ENCODE measurements at regions not wholly inside any gene's neighbourhood (a gene's known extent, or its start where the extent isn't known, plus 50 kb on each side); places are given as distances from the start of the nearest gene placed in this dataset.

DNA sequence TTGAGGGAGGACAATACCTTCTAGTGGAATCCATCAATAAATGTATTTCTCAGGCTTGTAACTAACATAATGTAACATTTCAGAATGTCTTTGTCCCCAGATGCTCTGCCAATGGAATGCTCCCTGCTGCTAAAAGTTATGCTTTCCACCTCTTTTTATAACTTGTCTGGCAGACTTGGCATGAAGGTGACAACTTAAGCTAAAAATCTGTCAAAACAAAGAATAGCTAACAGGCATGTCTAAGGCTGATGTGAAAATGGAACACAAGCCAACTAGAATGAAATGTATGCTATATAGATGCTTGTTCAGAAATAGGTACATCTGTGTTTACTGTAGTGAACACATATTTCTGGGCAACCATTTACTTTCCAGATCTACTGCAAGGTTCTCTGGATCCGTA, 467.9 kb downstream of the MRPL39 start:
- Histone ChIP-seq H3K4me2 (no peak overlapping the region), H3K4me1 (no peaks in the 10 kb centered on the region), H3K9me3 (no peaks in the 10 kb centered on the region), H3K27ac (no peak overlapping the region), H3K4me3 (no peak overlapping the region)
- DNase-seq (ENCODE audit: low read depth in 1 of 2, low spot score in 1 of 2): no peak
- FAIRE-seq: no peak
- CTCF ChIA-PET: no interaction called here
- POLR2A ChIA-PET: no interaction called here
- WGBS (ENCODE audit: missing lambda C conversion rate): 6% methylated on average over 1 of the region's 1 CpG
- TF ChIP-seq NFE2L2 (conservative IDR thresholded peaks at IDR 0.05; ENCODE audit: low read length) (no peak), MAZ (IDR thresholded peaks at IDR 0.05; ENCODE audit: borderline replicate concordance, low read depth, low read length) (no peak)
- no peak for ATAC-seq

DNA sequence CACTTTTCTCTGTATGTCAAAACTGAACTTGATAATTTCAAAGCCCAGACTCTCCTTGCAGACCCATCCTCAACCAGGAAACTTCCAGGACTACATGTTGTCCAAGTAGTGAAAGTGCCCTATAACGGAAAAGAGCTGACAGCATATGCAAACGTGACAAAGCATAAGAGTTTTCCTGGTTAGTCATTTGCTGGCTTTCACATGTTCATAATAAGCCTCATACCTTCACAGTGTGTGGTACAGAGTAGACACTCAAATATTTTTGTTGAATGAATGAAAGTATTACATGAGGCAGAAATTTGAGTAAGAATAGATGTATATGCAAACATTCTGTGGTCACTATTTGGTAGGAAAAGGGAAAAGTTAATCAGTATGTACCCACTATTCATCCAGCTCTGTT, 473.3 kb downstream of the MRPL39 start:
- ChIA-PET CTCF (no interaction called here), POLR2A (no interaction called here)
- WGBS (ENCODE audit: missing lambda C conversion rate): 4% methylated on average over 2 of the region's 2 CpGs
- Histone ChIP-seq H3K4me3 (no peak overlapping the region), H3K4me1 (no peaks in the 10 kb centered on the region), H3K9me3 (no peaks in the 10 kb centered on the region), H3K4me2 (no peak overlapping the region), H3K27ac (no peak overlapping the region)
- FAIRE-seq (no peak), DNase-seq (ENCODE audit: low read depth in 1 of 2, low spot score in 1 of 2) (no peak), ATAC-seq (no peak)
- TF ChIP-seq NFE2L2 (conservative IDR thresholded peaks at IDR 0.05; ENCODE audit: low read length): no peak
- no peak for TF ChIP-seq RAD21 (conservative IDR thresholded peaks at IDR 0.05 in 1 of 2, IDR thresholded peaks at IDR 0.05 in 1 of 2)
- no peak for TF ChIP-seq JUN (IDR thresholded peaks at IDR 0.05)
- TF ChIP-seq E2F6 (IDR thresholded peaks at IDR 0.05; ENCODE audit: borderline replicate concordance, low read depth): no peak
- TF ChIP-seq, protein P1, sequence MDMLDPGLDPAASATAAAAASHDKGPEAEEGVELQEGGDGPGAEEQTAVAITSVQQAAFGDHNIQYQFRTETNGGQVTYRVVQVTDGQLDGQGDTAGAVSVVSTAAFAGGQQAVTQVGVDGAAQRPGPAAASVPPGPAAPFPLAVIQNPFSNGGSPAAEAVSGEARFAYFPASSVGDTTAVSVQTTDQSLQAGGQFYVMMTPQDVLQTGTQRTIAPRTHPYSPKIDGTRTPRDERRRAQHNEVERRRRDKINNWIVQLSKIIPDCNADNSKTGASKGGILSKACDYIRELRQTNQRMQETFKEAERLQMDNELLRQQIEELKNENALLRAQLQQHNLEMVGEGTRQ (IDR thresholded peaks at IDR 0.05): no peak
- no peak for TF ChIP-seq JUNB (IDR thresholded peaks at IDR 0.05)
- no peak for TF ChIP-seq ESRRA (IDR thresholded peaks at IDR 0.05; ENCODE audit: borderline replicate concordance, low read length)

DNA sequence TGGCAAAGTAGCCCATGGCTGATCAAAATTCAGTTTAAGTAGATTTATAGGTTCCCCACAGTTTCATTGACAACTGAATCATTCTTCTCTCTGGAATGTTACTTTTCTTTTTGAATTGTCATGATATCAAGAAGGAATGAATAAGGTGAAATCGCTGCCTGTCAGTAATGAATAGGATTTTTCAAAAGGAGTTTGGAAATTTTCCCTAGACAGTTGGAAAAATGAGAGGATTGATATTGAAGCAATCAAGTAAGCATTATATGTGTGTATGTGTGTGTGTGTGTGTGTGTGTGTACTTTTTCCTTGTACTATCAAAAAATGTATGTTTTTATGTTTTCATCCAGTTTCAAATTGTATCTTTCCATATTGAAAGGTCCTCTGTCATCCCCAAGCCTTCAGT, 479.5 kb downstream of the MRPL39 start:
- no peak overlapping the region for H3K4me3 ChIP-seq
- H3K4me2 ChIP-seq: no peak overlapping the region
- FAIRE-seq: no peak
- 4% methylated on average over 1 of the region's 1 CpG for WGBS (ENCODE audit: missing lambda C conversion rate)
- no peaks in the 10 kb centered on the region for H3K4me1 ChIP-seq
- no peak for TF ChIP-seq RAD21 (conservative IDR thresholded peaks at IDR 0.05 in 1 of 2, IDR thresholded peaks at IDR 0.05 in 1 of 2)
- TF ChIP-seq RARB (CRISPR knock-in tag; IDR thresholded peaks at IDR 0.05): no peak
- no peak for TF ChIP-seq ZNF302 (CRISPR knock-in tag; IDR thresholded peaks at IDR 0.05)
- TF ChIP-seq E2F6 (IDR thresholded peaks at IDR 0.05; ENCODE audit: borderline replicate concordance, low read depth): no peak
- TF ChIP-seq ZSCAN20 (CRISPR knock-in tag; IDR thresholded peaks at IDR 0.05): no peak
- TF ChIP-seq EHMT2 (IDR thresholded peaks at IDR 0.05; ENCODE audit: low read depth): no peak
- TF ChIP-seq MYC (IDR thresholded peaks at IDR 0.05; ENCODE audit: borderline replicate concordance, low read length): no peak
- TF ChIP-seq POLR2A (IDR thresholded peaks at IDR 0.05; ENCODE audit: low read length): no peak
- no peak for TF ChIP-seq PBX3 (IDR thresholded peaks at IDR 0.05)
- no peak for TF ChIP-seq CHD2 (IDR thresholded peaks at IDR 0.05; ENCODE audit: low read length, partially characterized antibody)
- TF ChIP-seq TFCP2L1 (CRISPR knock-in tag; IDR thresholded peaks at IDR 0.05): no peak
- TF ChIP-seq PHF8 (IDR thresholded peaks at IDR 0.05; ENCODE audit: borderline replicate concordance, low read depth): no peak
- TF ChIP-seq SMC3 (IDR thresholded peaks at IDR 0.05): no peak
- no peak for TF ChIP-seq RNF2 (IDR thresholded peaks at IDR 0.05; ENCODE audit: borderline replicate concordance, low read depth)
- TF ChIP-seq FOSL2 (IDR thresholded peaks at IDR 0.05): no peak
- TF ChIP-seq FOSL2 (CRISPR knock-in tag; IDR thresholded peaks at IDR 0.05): no peak
- H3K27ac ChIP-seq: no peak overlapping the region
- H3K9me3 ChIP-seq: no peaks in the 10 kb centered on the region
- ChIA-PET POLR2A (no interaction called here), CTCF (no interaction called here)
- no peak for DNase-seq (ENCODE audit: low read depth in 1 of 2, low spot score in 1 of 2)
- ATAC-seq: no peak

All from A549 (cell line).